ENCODE measurements at regions not wholly inside any gene's neighbourhood (a gene's known extent, or its start where the extent isn't known, plus 50 kb on each side); places are given as distances from the start of the nearest gene placed in this dataset.

DNA sequence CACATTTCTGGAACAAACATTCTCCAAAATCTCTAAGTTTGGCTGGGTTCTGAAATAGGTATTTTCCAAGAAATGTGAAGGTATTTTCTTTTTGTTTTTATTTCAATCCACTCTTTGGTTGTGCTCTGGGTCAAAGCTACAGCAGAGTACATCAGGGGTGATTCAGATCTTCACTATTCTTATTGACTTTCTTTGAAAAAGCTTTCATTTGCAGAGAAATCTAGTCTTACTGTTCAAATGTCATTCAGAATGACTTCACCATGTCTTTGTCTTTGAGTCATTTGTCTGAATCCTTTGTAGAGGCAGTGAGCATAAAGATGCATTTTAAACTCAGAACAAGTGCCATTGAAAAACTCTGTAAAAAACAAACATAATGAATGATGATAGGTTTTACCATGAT lies 547.2 kb upstream of the ADGRL3 start:
- POLR2A ChIA-PET: no interaction called here
- H3K4me3 ChIP-seq (ENCODE audit: low read depth, low read length): no peak overlapping the region
- no peaks in the 10 kb centered on the region for H3K36me3 ChIP-seq (ENCODE audit: control insufficient read depth, insufficient read depth, low read length)
- CTCF ChIA-PET: no interaction called here
- TF ChIP-seq, protein P1, sequence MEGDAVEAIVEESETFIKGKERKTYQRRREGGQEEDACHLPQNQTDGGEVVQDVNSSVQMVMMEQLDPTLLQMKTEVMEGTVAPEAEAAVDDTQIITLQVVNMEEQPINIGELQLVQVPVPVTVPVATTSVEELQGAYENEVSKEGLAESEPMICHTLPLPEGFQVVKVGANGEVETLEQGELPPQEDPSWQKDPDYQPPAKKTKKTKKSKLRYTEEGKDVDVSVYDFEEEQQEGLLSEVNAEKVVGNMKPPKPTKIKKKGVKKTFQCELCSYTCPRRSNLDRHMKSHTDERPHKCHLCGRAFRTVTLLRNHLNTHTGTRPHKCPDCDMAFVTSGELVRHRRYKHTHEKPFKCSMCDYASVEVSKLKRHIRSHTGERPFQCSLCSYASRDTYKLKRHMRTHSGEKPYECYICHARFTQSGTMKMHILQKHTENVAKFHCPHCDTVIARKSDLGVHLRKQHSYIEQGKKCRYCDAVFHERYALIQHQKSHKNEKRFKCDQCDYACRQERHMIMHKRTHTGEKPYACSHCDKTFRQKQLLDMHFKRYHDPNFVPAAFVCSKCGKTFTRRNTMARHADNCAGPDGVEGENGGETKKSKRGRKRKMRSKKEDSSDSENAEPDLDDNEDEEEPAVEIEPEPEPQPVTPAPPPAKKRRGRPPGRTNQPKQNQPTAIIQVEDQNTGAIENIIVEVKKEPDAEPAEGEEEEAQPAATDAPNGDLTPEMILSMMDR (IDR thresholded peaks at IDR 0.05; ENCODE audit: insufficient read depth, low read depth, low read length): no peak
- no peaks in the 10 kb centered on the region for H3K27me3 ChIP-seq (ENCODE audit: control insufficient read depth, insufficient read depth, low read length)
- DNase-seq (ENCODE audit: low read depth): no peak

DNA sequence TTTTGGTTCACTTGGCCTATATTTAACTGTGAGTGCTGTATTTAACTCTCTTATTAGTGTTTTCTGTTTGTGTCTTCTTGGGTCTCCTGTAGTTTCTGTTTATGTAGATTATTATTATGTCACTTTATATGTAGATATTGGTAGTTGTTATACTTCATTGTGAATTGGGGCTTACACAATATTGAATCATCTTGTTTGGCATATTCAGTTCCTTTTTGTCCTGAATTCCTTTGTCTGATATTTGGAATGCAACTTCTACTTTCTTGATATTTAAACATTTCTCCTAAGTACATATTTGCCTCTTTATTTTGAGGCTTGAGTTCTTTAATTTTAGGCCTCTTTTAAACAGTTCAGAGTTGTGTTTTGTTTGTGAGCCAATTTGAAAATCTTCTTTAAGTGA lies 544.8 kb upstream of the ADGRL3 start:
- Histone ChIP-seq H3K36me3 (ENCODE audit: control insufficient read depth, insufficient read depth, low read length) (no peaks in the 10 kb centered on the region), H3K27me3 (ENCODE audit: control insufficient read depth, insufficient read depth, low read length) (no peaks in the 10 kb centered on the region), H3K4me3 (ENCODE audit: low read depth, low read length) (no peak overlapping the region)
- TF ChIP-seq, protein P1 (IDR thresholded peaks at IDR 0.05; ENCODE audit: insufficient read depth, low read depth, low read length): no peak
- ChIA-PET POLR2A (no interaction called here), CTCF (no interaction called here)
- DNase-seq (ENCODE audit: low read depth): no peak

DNA sequence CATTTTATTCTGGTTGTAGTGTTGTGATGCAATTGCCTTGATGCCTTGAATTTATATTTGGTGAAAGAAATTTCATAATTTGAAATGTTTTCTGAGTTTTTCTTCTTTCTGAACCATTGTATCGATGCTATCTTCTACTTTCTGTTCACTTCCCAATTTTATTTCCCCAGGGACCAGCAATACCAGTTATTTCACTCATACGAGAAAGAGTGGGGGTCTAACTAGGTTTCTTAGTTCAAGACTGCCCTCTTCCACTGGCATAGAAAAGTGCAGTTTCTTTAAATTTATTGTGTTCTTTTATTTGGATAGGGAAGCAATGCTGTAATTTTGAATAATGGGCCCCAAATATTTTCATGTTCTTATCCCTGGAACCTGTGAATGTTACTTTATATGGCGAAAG lies 544.0 kb upstream of the ADGRL3 start:
- ChIA-PET CTCF (interaction anchor here (1.4 kb wide), 1 partner anchor 10 kb away, joined by 3 read pairs; no protein-coding TSS in a partner anchor), POLR2A (interaction anchor here (0.6 kb wide), 1 partner anchor 135 kb away, joined by 3 read pairs; no protein-coding TSS in a partner anchor)
- Histone ChIP-seq H3K27me3 (ENCODE audit: control insufficient read depth, insufficient read depth, low read length) (no peaks in the 10 kb centered on the region), H3K4me3 (ENCODE audit: low read depth, low read length) (no peak overlapping the region), H3K36me3 (ENCODE audit: control insufficient read depth, insufficient read depth, low read length) (no peaks in the 10 kb centered on the region)
- DNase-seq (ENCODE audit: low read depth): no peak
- TF ChIP-seq, protein P1 (IDR thresholded peaks at IDR 0.05; ENCODE audit: insufficient read depth, low read depth, low read length): peak; percentile 23; the same call in 1 of the 2 replicates

DNA sequence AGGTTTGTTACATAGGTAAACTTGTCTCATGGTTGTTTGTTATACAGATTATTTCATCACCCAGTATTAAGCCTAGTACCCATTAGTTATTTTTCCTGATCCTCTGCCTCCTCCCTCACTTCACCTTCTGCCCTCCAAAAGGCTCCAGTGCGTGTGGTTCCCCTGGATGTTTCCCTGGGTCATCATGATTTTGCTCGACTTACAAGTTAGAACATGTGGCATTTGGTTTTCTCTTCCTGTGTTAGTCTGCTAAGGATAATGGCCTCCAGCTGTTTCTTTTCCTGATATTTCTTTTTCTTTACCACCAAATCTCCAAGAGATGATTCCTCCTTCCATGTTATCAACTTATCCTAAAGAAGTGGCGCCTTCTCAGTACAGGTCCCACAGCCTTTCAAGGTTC lies 543.1 kb upstream of the ADGRL3 start:
- CTCF ChIA-PET: interaction anchor here (0.6 to 1.4 kb wide), 3 partner anchors 9 to 15 kb away, joined by 3 read pairs; no protein-coding TSS in a partner anchor
- TF ChIP-seq, protein P1 (IDR thresholded peaks at IDR 0.05; ENCODE audit: insufficient read depth, low read depth, low read length): no peak

DNA sequence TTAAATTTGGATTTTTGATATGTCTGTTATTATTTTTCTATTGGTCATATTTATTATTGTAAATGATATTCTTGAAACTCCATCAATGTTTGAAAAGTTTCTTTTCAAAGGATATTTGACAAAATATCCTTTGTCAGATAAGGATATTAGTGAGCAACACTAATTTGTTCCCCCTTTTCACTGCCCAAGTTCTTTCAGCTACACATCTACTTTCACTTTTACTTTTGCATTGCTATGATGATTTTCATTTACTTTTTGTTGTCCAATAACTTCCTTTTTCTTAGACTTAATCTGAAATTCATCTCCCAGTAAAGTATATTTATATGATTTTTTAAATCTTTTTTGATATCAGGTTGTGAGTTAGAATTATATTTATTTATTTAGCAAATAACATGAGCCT lies 542.3 kb upstream of the ADGRL3 start:
- TF ChIP-seq, protein P1 (IDR thresholded peaks at IDR 0.05; ENCODE audit: insufficient read depth, low read depth, low read length): no peak
- no peak overlapping the region for H3K4me3 ChIP-seq (ENCODE audit: low read depth, low read length)
- POLR2A ChIA-PET: no interaction called here
- H3K36me3 ChIP-seq (ENCODE audit: control insufficient read depth, insufficient read depth, low read length): no peaks in the 10 kb centered on the region
- DNase-seq (ENCODE audit: low read depth): no peak
- H3K27me3 ChIP-seq (ENCODE audit: control insufficient read depth, insufficient read depth, low read length): no peaks in the 10 kb centered on the region
- CTCF ChIA-PET: interaction anchor here (1.4 kb wide), 1 partner anchor 8 kb away, joined by 3 read pairs; no protein-coding TSS in a partner anchor

More for the DNA sequence above, 543.1 kb upstream of the ADGRL3 start:
- POLR2A ChIA-PET: no interaction called here
- no peaks in the 10 kb centered on the region for H3K36me3 ChIP-seq (ENCODE audit: control insufficient read depth, insufficient read depth, low read length)
- H3K27me3 ChIP-seq (ENCODE audit: control insufficient read depth, insufficient read depth, low read length): no peaks in the 10 kb centered on the region
- H3K4me3 ChIP-seq (ENCODE audit: low read depth, low read length): no peak overlapping the region
- no peak for DNase-seq (ENCODE audit: low read depth)
